Endothelial cell of umbilical vein (primary cell): ENCODE measurements at regions not wholly inside any gene's neighbourhood (a gene's known extent, or its start where the extent isn't known, plus 50 kb on each side); places are given as distances from the start of the nearest gene placed in this dataset.
A peak's percentile ranks its signal among the peaks of the same experiment; 100 is the strongest.

Experiments
- BruUV-seq: library from RNA; stranded (reverse); fragments of 400-500 nt; replicated peaks from 2 replicates; lab custom pipeline; 2021; lab: Mats Ljungman, UMichigan
- CTCF ChIA-PET: fragments of 300-600, 350-600 bp; sonication (Branson Sonifier 250); formaldehyde crosslinking; loops from one replicate; lab custom pipeline; 2021; ENCODE audit warnings: antibody characterized with exemption, inconsistent platforms; lab: Charles Lee
- POLR2A ChIA-PET: fragments of 300-600, 350-600 bp; sonication (Branson Sonifier 250); formaldehyde crosslinking; loops from one replicate; lab custom pipeline; 2021; ENCODE audit warnings: antibody characterized with exemption, inconsistent platforms; lab: Charles Lee
- DNase-seq: peaks from one replicate; pipeline ENCODE4 v3.0.0-alpha.2; 2011; ENCODE audit warnings: low read depth, low spot score
- FAIRE-seq: peaks from 2 replicates; lab custom pipeline; 2011; peaks lifted over from hg19 to GRCh38; lab: Jason Lieb, UNC
- H2AFZ ChIP-seq: 2 replicates; pipeline ENCODE4 v1.6.0; 2012; ENCODE audit warnings: low read depth, low read length, control low read depth, inconsistent platforms
- H3K27ac ChIP-seq: 2 replicates; pipeline ENCODE4 v1.5.1; 2011; ENCODE audit warnings: low read depth, mild to moderate bottlenecking, control low read depth, low read length, moderate library complexity; ENCODE audit not compliant: insufficient read depth
- H3K27me3 ChIP-seq, 2 experiments: 2 replicates each; pipeline versions ENCODE4 v1.6.0 to v1.6.1; 2011; ENCODE audit warnings: low read length in 2 of 2, mixed read lengths in 1 of 2; ENCODE audit not compliant: control insufficient read depth in 2 of 2, insufficient read depth in 2 of 2
- H3K36me3 ChIP-seq, 2 experiments: 2 replicates in 1 of 2; 3 replicates in 1 of 2; pipeline ENCODE4 v1.5.1; 2011; ENCODE audit warnings: low read length in 2 of 2, mild to moderate bottlenecking in 1 of 2, moderate library complexity in 1 of 2; ENCODE audit not compliant: control insufficient read depth in 2 of 2, insufficient read depth in 2 of 2; ENCODE audit errors: extremely low read depth in 1 of 2
- H3K4me1 ChIP-seq: 3 replicates; pipeline ENCODE4 v1.5.1; 2011; ENCODE audit warnings: mild to moderate bottlenecking, low read length; ENCODE audit not compliant: control insufficient read depth, insufficient read depth; ENCODE audit errors: extremely low read depth
- H3K4me2 ChIP-seq: 2 replicates; pipeline ENCODE4 v1.6.1; 2011; ENCODE audit warnings: low read length, control low read depth, mixed read lengths; ENCODE audit not compliant: insufficient read depth
- H3K4me3 ChIP-seq, 3 experiments: fragments of 200-600 bp in 1 of 3; sonication (generic), shearing (Covaris generic) in 1 of 3; replicated peaks in 1 of 3; 2 replicates each; pipeline ENCODE4 v1.5.1; 2011 to 2016; ENCODE audit warnings: control low read depth in 3 of 3, low read length in 3 of 3, mild to moderate bottlenecking in 2 of 3, inconsistent platforms in 1 of 3, low read depth in 1 of 3, moderate library complexity in 1 of 3; ENCODE audit not compliant: insufficient read depth in 1 of 3
- H3K79me2 ChIP-seq: 2 replicates; pipeline ENCODE4 v1.6.0; 2012; ENCODE audit warnings: low read length, inconsistent platforms; ENCODE audit not compliant: control insufficient read depth, insufficient read depth
- H3K9ac ChIP-seq: replicated peaks from 2 replicates; pipeline ENCODE3; 2011; ENCODE audit warnings: low read length, control low read depth; ENCODE audit not compliant: insufficient read depth; ENCODE audit errors: extremely low read depth
- H3K9me1 ChIP-seq: replicated peaks from 3 replicates; pipeline ENCODE4 v1.6.0; 2011; ENCODE audit warnings: mild to moderate bottlenecking, low read length; ENCODE audit not compliant: control insufficient read depth, insufficient read depth; ENCODE audit errors: extremely low read depth
- H3K9me3 ChIP-seq: replicated peaks from 2 replicates; pipeline ENCODE4 v1.5.1; 2012; ENCODE audit warnings: low read length, inconsistent platforms; ENCODE audit not compliant: control insufficient read depth, insufficient read depth
- H4K20me1 ChIP-seq: replicated peaks from 2 replicates; pipeline ENCODE3; 2011; ENCODE audit warnings: mild to moderate bottlenecking, low read length; ENCODE audit not compliant: control insufficient read depth, insufficient read depth; ENCODE audit errors: extremely low read depth
- CTCF ChIP-seq, 2 donors: IDR thresholded peaks; 1 replicate in 1 of 2; 2 replicates in 1 of 2; pipeline ENCODE4 v1.5.1; 2011; ENCODE audit warnings: low read length in 2 of 2, mild to moderate bottlenecking in 2 of 2, moderate library complexity in 2 of 2, control low read depth in 1 of 2, inconsistent platforms in 1 of 2, low read depth in 1 of 2; ENCODE audit not compliant: insufficient read depth in 1 of 2; ENCODE audit errors: extremely low read depth in 1 of 2
- EZH2 ChIP-seq: IDR thresholded peaks from 2 replicates; pipeline ENCODE4 v1.6.1; 2012; ENCODE audit warnings: borderline replicate concordance, low read depth, mild to moderate bottlenecking, moderate library complexity, low read length, inconsistent platforms; ENCODE audit not compliant: severe bottlenecking
- FOS ChIP-seq: IDR thresholded peaks from 2 replicates; pipeline ENCODE4 v1.6.1; 2011; ENCODE audit warnings: mild to moderate bottlenecking, low read length, moderate library complexity, borderline replicate concordance; ENCODE audit not compliant: insufficient read depth
- GATA2 ChIP-seq: IDR thresholded peaks from 2 replicates; pipeline ENCODE4 v1.7.0; 2011; ENCODE audit warnings: low read depth, mild to moderate bottlenecking, moderate library complexity, mixed read lengths, low read length; ENCODE audit not compliant: insufficient read length, insufficient read depth
- JUN ChIP-seq: IDR thresholded peaks from 2 replicates; pipeline ENCODE4 v1.6.1; 2011; ENCODE audit warnings: borderline replicate concordance, low read depth; ENCODE audit not compliant: insufficient read length, insufficient read depth
- MAX ChIP-seq: IDR thresholded peaks from 2 replicates; pipeline ENCODE4 v1.6.1; 2011; ENCODE audit not compliant: insufficient read depth, insufficient read length
- MYC ChIP-seq: IDR thresholded peaks from one replicate; pipeline ENCODE4 v1.6.1; 2011; ENCODE audit warnings: mild to moderate bottlenecking, low read depth, low read length
- POLR2A ChIP-seq: IDR thresholded peaks from 2 replicates; pipeline ENCODE4 v1.6.1; 2012; ENCODE audit warnings: low read depth, mild to moderate bottlenecking, control low read depth, low read length
- POLR2AphosphoS5 ChIP-seq: IDR thresholded peaks from 2 replicates; pipeline ENCODE4 v1.6.1; 2012; ENCODE audit warnings: low read depth, mild to moderate bottlenecking, control low read depth, low read length, moderate library complexity; ENCODE audit not compliant: insufficient read depth
- dilution Hi-C: fragments of 300-500 bp; cut with MboI; formaldehyde crosslinking; loops from one replicate; pipeline ENCODE4 v1.15.0; 2019; ENCODE audit warnings: low sequenced_read_pairs; ENCODE audit not compliant: extremely low pct_ligation_motif_present
- intact Hi-C: fragments of 100-400 bp; cut with micrococcal nuclease; formaldehyde crosslinking; loops from one replicate; pipeline ENCODE4 v1.10.0; 2022

- H3K4me3 ChIP-seq = no peak overlapping the region
- no peaks in the 10 kb centered on the region for H3K36me3 ChIP-seq
- no peak overlapping the region for H3K9ac ChIP-seq
- intact Hi-C loops (no loop called here), dilution Hi-C loops (no loop called here)
- H3K4me1 ChIP-seq = no peaks in the 10 kb centered on the region
- no peak for FAIRE-seq
- POLR2A ChIA-PET = no interaction called here
- no peaks in the 10 kb centered on the region for H3K9me3 ChIP-seq
- no peaks in the 10 kb centered on the region for H3K9me1 ChIP-seq
- CTCF ChIA-PET = interaction anchor here (1.1 kb wide), 1 partner anchor 12 kb away, joined by 4 read pairs; no protein-coding TSS in a partner anchor
- no TSS peak for BruUV-seq
- peak; percentile 69 for DNase-seq
- no peak overlapping the region for H3K4me2 ChIP-seq
- no peaks in the 10 kb centered on the region for H3K27me3 ChIP-seq
- no peaks in the 10 kb centered on the region for H4K20me1 ChIP-seq
- no peak for TF ChIP-seq JUN
- no peak for TF ChIP-seq MAX
- H3K27ac ChIP-seq = no peak overlapping the region
- H2AFZ ChIP-seq = no peak overlapping the region
- no peaks in the 10 kb centered on the region for H3K79me2 ChIP-seq
These were observed 215.7 kb downstream of the KIF26A start for GRCh38 chr14:104353921-104354701.

GRCh38 chr14:104355101-104356019 is 217.0 kb downstream of the KIF26A start:
- intact Hi-C loops (no loop called here), dilution Hi-C loops (no loop called here)
- Histone ChIP-seq H4K20me1 (no peaks in the 10 kb centered on the region), H3K9ac (no peak overlapping the region), H2AFZ (no peak overlapping the region), H3K9me1 (no peaks in the 10 kb centered on the region), H3K36me3 (no peaks in the 10 kb centered on the region), H3K4me1 (no peaks in the 10 kb centered on the region), H3K79me2 (no peaks in the 10 kb centered on the region), H3K4me2 (no peak overlapping the region), H3K9me3 (no peaks in the 10 kb centered on the region), H3K27ac (no peak overlapping the region), H3K4me3 (no peak overlapping the region), H3K27me3 (no peaks in the 10 kb centered on the region)
- TF ChIP-seq CTCF (IDR thresholded peaks at IDR 0.05; ENCODE audit: extremely low read depth in 1 of 2, insufficient read depth in 1 of 2, low read depth in 1 of 2, low read length in 2 of 2) (no peak), POLR2A (no peak), JUN (no peak), MYC (no peak), POLR2AphosphoS5 (no peak), MAX (no peak), EZH2 (no peak), FOS (no peak), GATA2 (no peak)
- ChIA-PET CTCF (interaction anchor here (1.0 to 1.1 kb wide), 2 partner anchors 13 to 209 kb away, joined by 4 read pairs; no protein-coding TSS in a partner anchor), POLR2A (no interaction called here)
- no peak for FAIRE-seq
- no TSS peak for BruUV-seq
- no peak for DNase-seq
